HG02870 (cell line): ENCODE measurements at regions not wholly inside any gene's neighbourhood (a gene's known extent, or its start where the extent isn't known, plus 50 kb on each side); places are given as distances from the start of the nearest gene placed in this dataset.
"Not testable (repeated sequence)": the region's sequence is repeated elsewhere in the genome, so short reads cannot be mapped to it uniquely, and the experiment has no call there.

ENCODE experiments used
- ATAC-seq: cut with Tn5 transposase; IDR thresholded peaks from one replicate; pipeline ENCODE4 v1.9.1; 2021; ENCODE audit warnings: mild to moderate bottlenecking, moderate library complexity; ENCODE audit not compliant: unreplicated experiment

DNA sequence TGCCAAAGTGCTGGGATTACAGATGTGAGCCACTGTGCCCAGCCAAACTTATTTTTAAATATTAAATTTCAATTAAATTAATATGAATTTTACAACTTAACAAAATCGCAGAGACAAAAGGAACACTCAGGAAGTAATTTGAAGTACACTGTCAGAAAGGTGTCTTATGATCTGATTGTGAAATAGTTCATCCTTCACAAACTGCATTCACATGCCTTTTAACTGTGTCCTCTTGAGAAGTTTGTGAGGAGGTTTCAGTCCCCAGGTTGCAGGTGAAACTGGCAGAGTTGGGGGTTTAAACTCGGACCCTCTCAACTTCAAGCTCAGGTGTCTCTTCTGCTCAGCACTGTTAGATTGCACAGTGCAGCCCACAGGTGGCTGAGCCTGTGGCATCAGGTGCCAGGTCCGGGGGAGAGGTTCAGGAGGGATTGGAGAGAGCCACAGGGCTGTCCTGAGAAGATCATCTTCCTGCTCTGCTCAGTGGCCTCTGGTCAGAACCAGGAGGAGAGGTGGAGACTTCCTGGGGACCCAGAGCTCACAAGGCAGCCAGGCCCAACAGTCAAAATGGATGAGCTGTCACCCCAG, 152.3 kb upstream of the RAB4A start:
- ATAC-seq: no peak

GRCh38 chr1:229119161-229119560, 151.8 kb upstream of the RAB4A start:
- ATAC-seq: no peak

DNA sequence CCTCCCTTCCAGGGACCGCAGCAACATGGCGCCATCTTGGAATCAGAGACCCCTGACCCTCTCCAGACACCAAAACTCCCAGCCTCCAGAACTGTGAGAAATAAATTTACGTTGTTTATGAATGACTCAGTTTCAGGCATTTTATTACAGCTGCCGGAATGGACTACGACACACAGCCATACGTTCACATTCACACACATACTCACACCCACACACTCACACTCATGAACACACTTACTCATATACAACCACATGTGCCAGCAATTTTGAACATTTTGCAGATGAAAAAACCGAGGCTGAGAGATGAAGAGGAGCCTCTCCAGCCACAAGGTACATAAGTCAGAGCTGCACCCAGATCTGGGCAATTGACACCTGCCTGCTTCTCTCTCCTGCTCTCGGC, 151.0 kb upstream of the RAB4A start:
- no peak for ATAC-seq

DNA sequence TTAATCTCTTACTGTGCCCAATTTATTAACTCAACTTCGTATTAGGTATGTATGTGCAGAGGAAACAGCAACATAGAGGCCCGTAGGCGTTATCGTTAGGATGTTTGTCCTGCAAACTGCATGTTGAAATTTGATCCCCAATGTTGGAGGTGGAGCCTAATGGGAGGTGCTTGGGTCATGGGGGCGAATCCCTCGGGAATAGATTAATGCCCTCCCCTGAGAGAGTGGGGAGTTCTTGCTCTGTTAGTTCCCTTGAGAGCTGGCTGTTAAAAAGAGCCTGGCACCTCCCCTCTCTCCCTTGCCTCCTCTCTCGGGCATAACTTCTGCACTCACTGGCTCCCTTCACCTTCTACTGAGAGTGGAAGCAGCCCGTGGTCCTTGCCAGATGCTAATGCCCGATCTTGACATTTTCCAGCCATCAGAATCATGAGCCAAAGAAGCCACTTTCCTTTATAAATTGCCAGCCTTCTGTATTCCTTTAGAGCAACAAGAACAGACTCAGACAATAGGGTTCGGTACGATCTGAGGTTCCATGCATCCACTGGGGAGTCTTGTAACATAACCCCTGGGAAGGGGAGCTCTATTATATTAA, 149.0 kb upstream of the RAB4A start:
- ATAC-seq: no peak

- ATAC-seq: no peak
Observed at GRCh38 chr1:229122606-229123005, 148.3 kb upstream of the RAB4A start.

- ATAC-seq: no peak
Observed at GRCh38 chr1:229124116-229124515, 146.8 kb upstream of the RAB4A start.

DNA sequence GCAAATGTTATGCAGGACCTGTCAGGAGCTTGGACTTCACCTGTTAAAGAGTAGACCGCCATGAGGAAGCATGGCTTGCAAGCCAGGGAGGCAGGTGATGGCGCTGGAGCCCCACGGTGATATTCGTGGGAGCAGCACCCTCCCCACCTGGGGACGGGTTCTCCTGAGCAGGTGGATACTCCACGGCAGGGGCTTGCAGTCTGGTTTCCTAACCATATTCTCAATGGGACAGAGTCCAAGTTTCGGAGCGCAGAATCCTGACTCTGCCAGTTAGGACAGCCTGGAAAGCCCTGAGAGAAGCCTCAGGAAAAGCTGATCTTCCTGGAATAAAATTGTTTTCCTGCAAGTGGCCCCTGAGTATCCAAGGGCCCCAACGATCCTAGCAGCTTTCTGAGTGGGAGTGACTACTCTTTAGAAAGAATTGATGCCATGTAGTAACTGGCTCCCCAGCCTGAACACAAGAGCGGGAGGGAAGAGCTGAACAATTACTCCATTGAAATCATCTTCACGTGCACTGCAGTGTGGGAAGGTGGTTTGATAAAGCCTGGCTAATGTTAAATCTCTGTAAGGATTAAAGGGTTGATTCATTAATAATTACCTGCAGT, 146.3 kb upstream of the RAB4A start:
- no peak for ATAC-seq

- ATAC-seq: no peak
Observed at GRCh38 chr1:229127301-229127700, 143.6 kb upstream of the RAB4A start.

DNA sequence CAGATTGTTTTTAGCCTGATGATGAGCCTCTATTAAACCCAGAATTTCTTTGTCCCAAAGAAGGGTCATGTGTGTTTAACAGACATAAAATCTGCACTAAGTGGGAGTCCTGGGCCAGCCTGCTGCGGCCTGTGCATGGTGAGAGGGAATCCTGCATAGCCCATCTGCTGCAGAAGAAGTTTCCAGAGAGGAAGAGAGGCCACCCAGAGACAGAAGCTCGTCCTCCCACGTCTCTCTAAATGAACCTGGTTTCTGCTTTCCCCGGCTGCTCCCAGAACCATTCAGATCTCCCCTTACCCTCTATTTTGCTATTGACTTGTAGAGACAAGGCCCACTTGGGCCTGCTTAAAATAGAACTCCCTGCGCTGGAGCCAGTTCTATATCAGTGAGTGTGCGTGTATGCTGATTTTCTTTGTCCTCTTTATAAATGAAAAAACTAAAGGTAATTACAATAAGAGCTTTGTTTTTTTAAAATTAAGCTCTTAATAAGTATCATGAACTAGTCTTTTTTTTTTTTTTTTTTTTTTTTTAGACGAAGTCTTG, 142.8 kb upstream of the RAB4A start:
- no peak for ATAC-seq

GRCh38 chr1:229129301-229130027, 141.4 kb upstream of the RAB4A start:
- ATAC-seq: no peak

- no peak for ATAC-seq
Observed at GRCh38 chr1:229130028-229130668, 140.8 kb upstream of the RAB4A start.

- no peak for ATAC-seq
Observed at GRCh38 chr1:229131243-229132105, 139.4 kb upstream of the RAB4A start.

DNA sequence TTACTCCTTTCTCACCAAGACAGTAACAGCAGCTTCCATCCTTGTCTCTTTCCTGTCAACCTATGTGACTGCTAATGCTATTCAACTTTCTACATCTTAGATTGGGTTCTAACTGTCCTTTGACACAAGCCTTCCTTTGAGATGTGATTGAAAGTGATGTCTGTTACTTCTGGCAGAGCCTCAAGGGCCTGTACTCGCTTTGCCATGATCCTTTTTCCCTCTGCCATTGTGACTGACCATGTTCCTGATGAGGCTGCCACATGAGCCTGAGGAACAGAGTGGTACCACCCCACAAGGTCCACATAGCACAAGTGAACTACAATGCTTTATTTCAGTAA, 138.8 kb upstream of the RAB4A start:
- ATAC-seq: no peak

GRCh38 chr1:229132706-229133105, 138.2 kb upstream of the RAB4A start:
- ATAC-seq: no peak

- ATAC-seq: no peak
Observed at GRCh38 chr1:229133151-229133550, 137.8 kb upstream of the RAB4A start.

- ATAC-seq: no peak
Observed at GRCh38 chr1:229133811-229134210, 137.1 kb upstream of the RAB4A start.

- ATAC-seq: not testable (repeated sequence)
Observed at GRCh38 chr1:229134381-229135217, 136.3 kb upstream of the RAB4A start.

DNA sequence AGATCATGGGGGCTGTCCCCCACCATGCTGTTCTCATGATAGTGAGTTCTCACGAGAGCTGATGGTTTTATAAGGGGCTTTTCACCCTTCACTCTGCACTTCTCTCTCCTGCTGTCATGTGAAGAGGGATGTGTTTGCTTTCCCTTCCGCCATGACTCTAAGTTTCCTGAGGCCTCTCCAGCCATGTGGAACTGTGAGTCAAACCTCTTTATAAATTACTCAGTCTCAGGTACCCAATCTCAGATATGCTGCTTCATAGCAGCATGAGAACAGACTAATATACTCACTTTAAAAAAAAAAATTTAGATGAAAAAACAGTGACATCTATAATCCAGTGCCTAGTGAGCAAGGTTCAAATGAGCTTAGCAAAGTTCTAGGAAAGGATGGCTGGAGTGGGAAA, 135.1 kb upstream of the RAB4A start:
- no peak for ATAC-seq

- ATAC-seq: no peak
Observed at GRCh38 chr1:229136822-229137221, 134.1 kb upstream of the RAB4A start.

DNA sequence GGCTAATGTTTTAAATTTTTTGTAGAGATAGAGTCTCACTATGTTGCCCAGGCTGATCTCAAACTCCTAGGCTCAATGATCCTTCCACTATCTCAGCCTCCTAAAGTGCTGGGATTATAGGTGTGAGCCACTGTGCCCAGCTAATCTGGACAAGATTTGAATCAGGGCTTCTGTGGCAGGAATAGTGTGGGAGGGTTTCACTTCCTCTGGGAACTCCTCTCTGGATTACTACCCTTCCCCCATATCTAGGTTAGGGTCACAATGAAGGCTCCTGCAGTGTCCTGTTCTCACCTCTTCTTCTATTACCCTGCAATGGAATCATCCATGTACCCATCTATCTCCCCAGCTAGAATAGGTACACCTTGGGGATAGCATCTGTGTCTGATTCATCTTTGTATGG, 133.6 kb upstream of the RAB4A start:
- ATAC-seq: no peak
